Activated CD8-positive, alpha-beta memory T cell treated with anti-CD3 and anti-CD28 coated beads, Interleukin-2, amount 50 U/mL, for 4 hours (primary cell): ENCODE measurements at regions not wholly inside any gene's neighbourhood (a gene's known extent, or its start where the extent isn't known, plus 50 kb on each side); places are given as distances from the start of the nearest gene placed in this dataset.

Source experiments
- DNase-seq: peaks from one replicate; pipeline ENCODE4 v3.0.0-alpha.2; 2020

GRCh38 chr14:65329911-65330310 lies 82.6 kb upstream of the FUT8 start:
- DNase-seq = no peak

GRCh38 chr14:65330416-65330815 lies 82.1 kb upstream of the FUT8 start:
- DNase-seq = no peak

- no peak for DNase-seq
Observed at GRCh38 chr14:65331652-65332051, 80.9 kb upstream of the FUT8 start.

- no peak for DNase-seq
Observed at GRCh38 chr14:65332141-65332871, 80.2 kb upstream of the FUT8 start.

GRCh38 chr14:65333943-65334687 lies 78.4 kb upstream of the FUT8 start:
- DNase-seq = no peak

GRCh38 chr14:65334765-65335410 lies 77.6 kb upstream of the FUT8 start:
- DNase-seq = no peak

GRCh38 chr14:65335411-65335947 lies 77.1 kb upstream of the FUT8 start:
- DNase-seq = no peak

- DNase-seq = peak; percentile 25
Observed at GRCh38 chr14:65336191-65336591, 76.3 kb upstream of the FUT8 start.

- DNase-seq = no peak
Observed at GRCh38 chr14:65339866-65340265, 72.7 kb upstream of the FUT8 start.

GRCh38 chr14:65344011-65344410 lies 68.5 kb upstream of the FUT8 start:
- no peak for DNase-seq

- DNase-seq = no peak
Observed at GRCh38 chr14:65345266-65345665, 67.3 kb upstream of the FUT8 start.

GRCh38 chr14:65346474-65346873 lies 66.1 kb upstream of the FUT8 start:
- DNase-seq = no peak

GRCh38 chr14:65346895-65347294 lies 65.6 kb upstream of the FUT8 start:
- DNase-seq = no peak

- DNase-seq = no peak
Observed at GRCh38 chr14:65348137-65348536, 64.4 kb upstream of the FUT8 start.

- DNase-seq = no peak
Observed at GRCh38 chr14:65349100-65349499, 63.4 kb upstream of the FUT8 start.

- DNase-seq = no peak
Observed at GRCh38 chr14:65351493-65352194, 60.9 kb upstream of the FUT8 start.

- DNase-seq = no peak
Observed at GRCh38 chr14:65352964-65353530, 59.5 kb upstream of the FUT8 start.

GRCh38 chr14:65354131-65354530 lies 58.4 kb upstream of the FUT8 start:
- DNase-seq = no peak

- no peak for DNase-seq
Observed at GRCh38 chr14:65354715-65355114, 57.8 kb upstream of the FUT8 start.

- no peak for DNase-seq
Observed at GRCh38 chr14:65356327-65356836, 56.1 kb upstream of the FUT8 start.

- no peak for DNase-seq
Observed at GRCh38 chr14:65357113-65357512, 55.4 kb upstream of the FUT8 start.

- DNase-seq = no peak
Observed at GRCh38 chr14:65357689-65358088, 54.8 kb upstream of the FUT8 start.

- no peak for DNase-seq
Observed at GRCh38 chr14:65359503-65359902, 53.0 kb upstream of the FUT8 start.
